ENCODE measurements at regions not wholly inside any gene's neighbourhood (a gene's known extent, or its start where the extent isn't known, plus 50 kb on each side); places are given as distances from the start of the nearest gene placed in this dataset.

DNA sequence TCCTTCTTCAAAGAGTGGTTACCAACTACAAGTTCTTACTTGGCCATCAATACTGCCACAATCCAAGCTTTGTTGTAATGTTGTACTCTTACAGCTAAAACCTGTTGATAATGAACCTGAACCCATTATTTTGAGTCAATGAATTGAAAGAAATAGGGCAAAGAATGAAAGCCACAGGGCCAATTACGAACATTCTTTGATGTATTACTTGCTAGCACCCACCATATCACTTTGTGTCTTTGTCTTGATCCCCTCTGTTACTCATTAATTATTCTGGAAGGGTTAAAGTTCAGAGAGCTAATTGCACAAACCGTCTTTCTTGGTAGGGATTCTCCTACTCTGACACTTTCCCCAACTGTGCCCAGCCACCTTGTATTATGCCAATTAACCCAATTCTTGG is 53.2 kb upstream of the TFEC start:
- Histone ChIP-seq H3K27ac (replicated peaks) (no peak overlapping the region), H3K4me1 (no peaks in the 10 kb centered on the region), H3K4me3 (no peak overlapping the region), H3K27me3 (ENCODE audit: low read depth) (no peaks in the 10 kb centered on the region), H3K36me3 (no peaks in the 10 kb centered on the region), H3K9me3 (replicated peaks) (peaks cover 11% of the 10 kb centered on the region)
- no peak for DNase-seq
- intact Hi-C loops (cut with micrococcal nuclease): no loop called here
- TF ChIP-seq CTCF (IDR thresholded peaks at IDR 0.05; ENCODE audit: borderline replicate concordance): no peak

DNA sequence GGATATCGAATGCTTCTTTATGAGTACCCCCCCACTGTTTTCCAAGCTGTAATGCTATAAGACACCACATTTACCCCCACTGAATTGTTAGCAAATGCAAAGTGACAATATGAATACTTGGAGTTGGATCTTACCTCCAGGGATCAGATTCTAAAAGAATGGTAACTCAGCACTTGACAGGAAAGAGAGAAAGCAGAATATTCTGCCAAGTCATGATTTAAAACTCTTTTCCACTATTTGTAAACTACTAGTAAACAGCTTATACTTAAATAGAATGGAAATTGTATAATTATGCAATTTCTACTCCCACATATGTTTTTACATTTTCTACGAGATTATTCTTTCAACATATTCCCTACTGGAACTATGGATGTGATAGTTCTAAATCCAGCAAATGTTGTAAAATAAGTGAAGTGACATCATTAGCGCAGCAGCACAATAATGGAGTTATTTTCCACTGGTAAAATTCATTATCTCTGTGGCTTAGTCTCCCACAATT is 56.0 kb upstream of the TFEC start:
- DNase-seq: no peak
- TF ChIP-seq CTCF (IDR thresholded peaks at IDR 0.05; ENCODE audit: borderline replicate concordance): no peak
- intact Hi-C loops (cut with micrococcal nuclease): no loop called here
- no peaks in the 10 kb centered on the region for H3K36me3 ChIP-seq
- no peak overlapping the region for H3K4me3 ChIP-seq
- H3K27me3 ChIP-seq (ENCODE audit: low read depth): no peaks in the 10 kb centered on the region
- H3K4me1 ChIP-seq: no peaks in the 10 kb centered on the region
- H3K9me3 ChIP-seq (replicated peaks): no peaks in the 10 kb centered on the region
- no peak overlapping the region for H3K27ac ChIP-seq (replicated peaks)

- no peaks in the 10 kb centered on the region for H3K27me3 ChIP-seq (ENCODE audit: low read depth)
- H3K36me3 ChIP-seq: no peaks in the 10 kb centered on the region
- H3K4me3 ChIP-seq: no peak overlapping the region
- no peaks in the 10 kb centered on the region for H3K4me1 ChIP-seq
- DNase-seq: no peak
- H3K27ac ChIP-seq (replicated peaks): no peak overlapping the region
- TF ChIP-seq CTCF (IDR thresholded peaks at IDR 0.05; ENCODE audit: borderline replicate concordance): no peak
- intact Hi-C loops (cut with micrococcal nuclease): no loop called here
- H3K9me3 ChIP-seq (replicated peaks): no peaks in the 10 kb centered on the region
Measured at GRCh38 chr7:116087291-116087690, 56.7 kb upstream of the TFEC start.

DNA sequence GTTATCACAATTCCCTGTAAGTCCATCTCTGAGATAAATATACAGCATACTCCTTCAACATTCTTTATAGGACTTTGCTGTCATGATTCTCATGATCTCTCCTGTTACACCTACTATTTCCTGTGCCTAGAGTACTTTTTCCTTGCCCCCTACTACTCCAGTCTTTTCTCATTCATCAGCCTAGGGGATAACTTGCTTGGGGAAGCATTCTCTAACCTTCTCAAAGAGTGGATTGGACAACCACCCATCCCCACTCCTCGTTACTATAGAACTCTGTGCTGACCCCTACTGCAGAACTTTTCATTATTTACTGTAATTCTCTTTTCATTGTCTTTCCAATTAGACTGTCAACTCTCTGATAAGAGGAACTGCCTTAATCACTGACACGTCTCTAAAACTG is 57.4 kb upstream of the TFEC start:
- Histone ChIP-seq H3K27ac (replicated peaks) (no peak overlapping the region), H3K9me3 (replicated peaks) (no peaks in the 10 kb centered on the region), H3K36me3 (no peaks in the 10 kb centered on the region), H3K4me1 (no peaks in the 10 kb centered on the region), H3K4me3 (no peak overlapping the region), H3K27me3 (ENCODE audit: low read depth) (no peaks in the 10 kb centered on the region)
- intact Hi-C loops (cut with micrococcal nuclease): no loop called here
- no peak for TF ChIP-seq CTCF (IDR thresholded peaks at IDR 0.05; ENCODE audit: borderline replicate concordance)
- DNase-seq: no peak

GRCh38 chr7:116089293-116089692 is 58.7 kb upstream of the TFEC start:
- Histone ChIP-seq H3K36me3 (no peaks in the 10 kb centered on the region), H3K27me3 (ENCODE audit: low read depth) (no peaks in the 10 kb centered on the region), H3K4me3 (no peak overlapping the region), H3K9me3 (replicated peaks) (no peaks in the 10 kb centered on the region), H3K27ac (replicated peaks) (no peak overlapping the region), H3K4me1 (no peaks in the 10 kb centered on the region)
- intact Hi-C loops (cut with micrococcal nuclease): no loop called here
- TF ChIP-seq CTCF (IDR thresholded peaks at IDR 0.05; ENCODE audit: borderline replicate concordance): no peak
- no peak for DNase-seq
